OCI-LY7 (cell line): ENCODE measurements at regions not wholly inside any gene's neighbourhood (a gene's known extent, or its start where the extent isn't known, plus 50 kb on each side); places are given as distances from the start of the nearest gene placed in this dataset.

Experiments
- BruUV-seq: library from RNA; stranded (reverse); fragments of 400-500 nt; replicated peaks from 2 replicates; lab custom pipeline; 2021; lab: Mats Ljungman, UMichigan
- CTCF ChIA-PET: fragments of 300-600 bp; sonication (Branson Sonifier 250); formaldehyde crosslinking; loops from one replicate; lab custom pipeline; 2022; ENCODE audit warnings: antibody characterized with exemption; ENCODE audit not compliant: unreplicated experiment; lab: Charles Lee
- POLR2A ChIA-PET: fragments of 300-600 bp; sonication (Branson Sonifier 250); formaldehyde crosslinking; loops from one replicate; lab custom pipeline; 2022; ENCODE audit warnings: antibody characterized with exemption; lab: Charles Lee
- DNase-seq: peaks from one replicate; pipeline ENCODE4 v3.0.0-alpha.2; 2015; ENCODE audit warnings: low spot score
- H2AFZ ChIP-seq: fragments of 200-600 bp; sonication (generic), shearing (Covaris generic); 2 replicates; pipeline ENCODE4 v1.6.1; 2014; ENCODE audit warnings: mild to moderate bottlenecking, antibody characterized with exemption, low read length, moderate library complexity
- H3K27ac ChIP-seq: fragments of 200-600 bp; sonication (generic); 2 replicates; pipeline ENCODE4 v1.5.1; 2014; ENCODE audit warnings: mixed run types, low read depth, mild to moderate bottlenecking, moderate library complexity, low read length, inconsistent platforms; ENCODE audit not compliant: poor library complexity, severe bottlenecking
- H3K36me3 ChIP-seq: fragments of 200-600 bp; sonication (generic); 2 replicates; pipeline ENCODE4 v1.6.1; 2014; ENCODE audit warnings: mild to moderate bottlenecking, antibody characterized with exemption, low read length, moderate library complexity, mixed read lengths; ENCODE audit not compliant: insufficient read depth
- H3K4me1 ChIP-seq: fragments of 200-600 bp; sonication (generic); 2 replicates; pipeline ENCODE4 v1.5.1; 2014; ENCODE audit warnings: mild to moderate bottlenecking, low read length; ENCODE audit not compliant: insufficient read depth, poor library complexity, severe bottlenecking
- H3K4me2 ChIP-seq: fragments of 200-600 bp; sonication (generic); 2 replicates; pipeline ENCODE4 v1.6.1; 2014; ENCODE audit warnings: mild to moderate bottlenecking, low read length
- H3K4me3 ChIP-seq: fragments of 200-600 bp; sonication (generic); 2 replicates; pipeline ENCODE4 v1.5.1; 2014; ENCODE audit warnings: mild to moderate bottlenecking, low read depth, low read length; ENCODE audit not compliant: poor library complexity, severe bottlenecking
- H3K79me2 ChIP-seq: fragments of 200-600 bp; sonication (generic); 2 replicates; pipeline ENCODE4 v1.6.1; 2016; ENCODE audit warnings: low read depth, mild to moderate bottlenecking, low read length, moderate library complexity, mixed read lengths; ENCODE audit not compliant: insufficient read depth
- H3K9me2 ChIP-seq: fragments of 200-600 bp; sonication (generic); 2 replicates; pipeline ENCODE4 v1.6.1; 2016; ENCODE audit warnings: mild to moderate bottlenecking, low read length, mixed read lengths; ENCODE audit not compliant: insufficient read depth
- H3K9me3 ChIP-seq: fragments of 200-600 bp; sonication (generic); 2 replicates; pipeline ENCODE4 v1.6.1; 2014; ENCODE audit warnings: mild to moderate bottlenecking, mixed run types, low read length, mixed read lengths
- H4K20me1 ChIP-seq: fragments of 200-600 bp; sonication (generic); 2 replicates; pipeline ENCODE4 v1.6.1; 2014; ENCODE audit warnings: mild to moderate bottlenecking, antibody characterized with exemption, low read length, moderate library complexity, mixed read lengths; ENCODE audit not compliant: insufficient read depth
- EZH2phosphoT487 ChIP-seq: fragments of 200-600 bp; sonication (generic); IDR thresholded peaks from 2 replicates; pipeline ENCODE4 v1.6.1; 2018; ENCODE audit warnings: low read depth, borderline replicate concordance, mild to moderate bottlenecking, mixed run types, antibody characterized with exemption, low read length, moderate library complexity, mixed read lengths
- intact Hi-C: fragments of 100-400 bp; cut with micrococcal nuclease; formaldehyde crosslinking; loops from one replicate; pipeline ENCODE4 v1.10.0; 2022; ENCODE audit not compliant: unreplicated experiment
- TF ChIP-seq, protein P1 (sequence below): fragments of 200-600 bp; sonication (generic); conservative IDR thresholded peaks from 2 replicates; pipeline ENCODE4 v1.5.1; 2014; ENCODE audit warnings: mild to moderate bottlenecking, antibody characterized with exemption, low read length, moderate library complexity, mixed read lengths

DNA sequence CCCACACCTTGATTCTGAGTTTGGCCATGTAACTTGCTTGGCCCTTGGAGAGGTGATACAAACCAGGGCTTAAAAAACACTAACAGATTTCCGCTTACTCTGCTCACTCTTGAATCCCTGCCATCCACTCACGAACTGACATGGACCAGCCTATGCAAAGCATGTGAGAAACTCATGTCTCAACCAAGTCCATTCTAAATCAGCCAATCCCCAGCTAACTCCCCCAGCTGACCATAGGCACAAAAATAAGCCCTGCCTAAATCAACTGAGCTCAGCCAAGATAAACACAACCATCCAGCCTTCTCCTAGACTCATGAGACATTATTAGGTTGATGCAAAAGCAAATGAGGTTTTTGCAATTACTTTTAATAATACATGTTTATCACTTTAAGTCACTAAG lies 353.9 kb upstream of the TBX3 start:
- no TSS peak for BruUV-seq
- H3K27ac ChIP-seq = no peak overlapping the region
- no peak overlapping the region for H3K4me3 ChIP-seq
- H3K36me3 ChIP-seq = no peaks in the 10 kb centered on the region
- DNase-seq = no peak
- no peaks in the 10 kb centered on the region for H3K4me1 ChIP-seq
- H2AFZ ChIP-seq = no peak overlapping the region
- no peaks in the 10 kb centered on the region for H3K9me3 ChIP-seq
- CTCF ChIA-PET = no interaction called here
- no peak overlapping the region for H3K4me2 ChIP-seq
- POLR2A ChIA-PET = no interaction called here
- no peaks in the 10 kb centered on the region for H4K20me1 ChIP-seq
- TF ChIP-seq, protein P1, sequence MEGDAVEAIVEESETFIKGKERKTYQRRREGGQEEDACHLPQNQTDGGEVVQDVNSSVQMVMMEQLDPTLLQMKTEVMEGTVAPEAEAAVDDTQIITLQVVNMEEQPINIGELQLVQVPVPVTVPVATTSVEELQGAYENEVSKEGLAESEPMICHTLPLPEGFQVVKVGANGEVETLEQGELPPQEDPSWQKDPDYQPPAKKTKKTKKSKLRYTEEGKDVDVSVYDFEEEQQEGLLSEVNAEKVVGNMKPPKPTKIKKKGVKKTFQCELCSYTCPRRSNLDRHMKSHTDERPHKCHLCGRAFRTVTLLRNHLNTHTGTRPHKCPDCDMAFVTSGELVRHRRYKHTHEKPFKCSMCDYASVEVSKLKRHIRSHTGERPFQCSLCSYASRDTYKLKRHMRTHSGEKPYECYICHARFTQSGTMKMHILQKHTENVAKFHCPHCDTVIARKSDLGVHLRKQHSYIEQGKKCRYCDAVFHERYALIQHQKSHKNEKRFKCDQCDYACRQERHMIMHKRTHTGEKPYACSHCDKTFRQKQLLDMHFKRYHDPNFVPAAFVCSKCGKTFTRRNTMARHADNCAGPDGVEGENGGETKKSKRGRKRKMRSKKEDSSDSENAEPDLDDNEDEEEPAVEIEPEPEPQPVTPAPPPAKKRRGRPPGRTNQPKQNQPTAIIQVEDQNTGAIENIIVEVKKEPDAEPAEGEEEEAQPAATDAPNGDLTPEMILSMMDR = no peak
- no peak for TF ChIP-seq EZH2phosphoT487
- no peaks in the 10 kb centered on the region for H3K9me2 ChIP-seq
- intact Hi-C loops = no loop called here
- H3K79me2 ChIP-seq = no peaks in the 10 kb centered on the region

DNA sequence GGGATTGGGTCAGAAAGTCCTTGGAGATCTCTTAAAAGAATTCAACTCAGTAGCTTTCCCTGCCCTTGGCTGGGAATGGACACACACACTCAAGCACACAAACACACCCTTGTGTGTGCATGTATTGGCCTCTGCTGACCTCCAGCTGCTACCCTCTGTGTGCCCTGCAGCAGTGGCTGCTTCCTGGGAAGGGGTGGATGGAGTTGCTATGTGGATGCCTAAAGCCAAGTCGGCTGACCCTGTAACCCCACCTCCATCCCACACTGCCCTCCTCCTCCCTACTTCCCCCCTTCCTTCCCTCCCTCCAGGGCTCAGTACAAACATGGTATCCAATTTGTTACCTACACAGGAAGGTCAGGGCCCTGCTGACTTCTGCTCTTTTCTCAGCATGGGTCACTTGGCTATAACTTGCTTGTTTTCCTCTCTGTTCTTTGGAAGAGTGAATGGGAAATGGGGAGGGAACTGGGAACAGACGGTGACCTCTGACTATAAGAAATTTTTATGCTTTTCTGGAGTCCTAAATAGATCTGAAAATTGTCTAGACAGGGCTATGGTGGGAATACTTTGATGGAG lies 351.6 kb upstream of the TBX3 start:
- CTCF ChIA-PET = no interaction called here
- no peaks in the 10 kb centered on the region for H3K79me2 ChIP-seq

GRCh38 chr12:115032521-115032920 lies 348.5 kb upstream of the TBX3 start:
- H3K9me2 ChIP-seq = no peaks in the 10 kb centered on the region

More for the DNA sequence above, 351.6 kb upstream of the TBX3 start:
- no peaks in the 10 kb centered on the region for H3K9me3 ChIP-seq
- no peaks in the 10 kb centered on the region for H3K4me1 ChIP-seq
- POLR2A ChIA-PET = no interaction called here
- H2AFZ ChIP-seq = no peak overlapping the region
- H4K20me1 ChIP-seq = no peaks in the 10 kb centered on the region
- intact Hi-C loops = no loop called here
- BruUV-seq = no TSS peak
- TF ChIP-seq, protein P1 = no peak
- TF ChIP-seq EZH2phosphoT487 = no peak
- H3K4me3 ChIP-seq = no peak overlapping the region
- H3K9me2 ChIP-seq = no peaks in the 10 kb centered on the region
- H3K36me3 ChIP-seq = no peaks in the 10 kb centered on the region
- no peak for DNase-seq
- no peak overlapping the region for H3K4me2 ChIP-seq
- no peak overlapping the region for H3K27ac ChIP-seq

More at GRCh38 chr12:115032521-115032920, 348.5 kb upstream of the TBX3 start:
- Histone ChIP-seq H3K27ac (no peak overlapping the region), H3K4me2 (no peak overlapping the region), H3K4me1 (no peaks in the 10 kb centered on the region), H3K4me3 (no peak overlapping the region), H3K36me3 (no peaks in the 10 kb centered on the region), H3K79me2 (no peaks in the 10 kb centered on the region), H4K20me1 (no peaks in the 10 kb centered on the region), H3K9me3 (no peaks in the 10 kb centered on the region), H2AFZ (no peak overlapping the region)
- ChIA-PET CTCF (no interaction called here), POLR2A (no interaction called here)
- no peak for TF ChIP-seq EZH2phosphoT487
- TF ChIP-seq, protein P1 = no peak
- no TSS peak for BruUV-seq
- intact Hi-C loops = no loop called here
- no peak for DNase-seq
